DND-41 (cell line): ENCODE measurements at regions not wholly inside any gene's neighbourhood (a gene's known extent, or its start where the extent isn't known, plus 50 kb on each side); places are given as distances from the start of the nearest gene placed in this dataset.

Experiments used
- ATAC-seq: fragments of 200-7000 bp; cut with Tn5 transposase; 3 replicates; pipeline ENCODE4 v1.9.1; 2021; ENCODE audit warnings: low read depth; ENCODE audit not compliant: insufficient read depth
- DNase-seq: peaks from one replicate; pipeline ENCODE4 v3.0.0-alpha.2; 2020
- H2AFZ ChIP-seq: 2 replicates; pipeline ENCODE4 v1.6.0; 2012; ENCODE audit warnings: low read depth, low read length
- H3K27ac ChIP-seq: 2 replicates; pipeline ENCODE4 v1.5.1; 2012; ENCODE audit warnings: low read length, inconsistent platforms
- H3K27me3 ChIP-seq: fragments of 200-600 bp; sonication (generic); 2 replicates; pipeline ENCODE4 v1.6.0; 2012; ENCODE audit warnings: low read length, mild to moderate bottlenecking, inconsistent platforms; ENCODE audit not compliant: insufficient read depth, poor library complexity
- H3K36me3 ChIP-seq: 2 replicates; pipeline ENCODE4 v1.5.1; 2012; ENCODE audit warnings: low read length, inconsistent platforms; ENCODE audit not compliant: insufficient read depth
- H3K4me1 ChIP-seq: 2 replicates; pipeline ENCODE4 v1.5.1; 2012; ENCODE audit warnings: mild to moderate bottlenecking, low read length; ENCODE audit not compliant: insufficient read depth
- H3K4me2 ChIP-seq: 2 replicates; pipeline ENCODE4 v1.6.0; 2012; ENCODE audit warnings: mild to moderate bottlenecking, moderate library complexity, low read length, inconsistent platforms; ENCODE audit not compliant: insufficient read depth
- H3K4me3 ChIP-seq, 2 experiments: fragments of 200-600 bp in 1 of 2; shearing (Covaris generic) in 1 of 2; 2 replicates each; pipeline ENCODE4 v1.5.1; 2012 to 2016; ENCODE audit warnings: inconsistent platforms in 2 of 2, low read length in 2 of 2, mild to moderate bottlenecking in 2 of 2, low read depth in 1 of 2, moderate library complexity in 1 of 2
- H3K79me2 ChIP-seq: 2 replicates; pipeline ENCODE4 v1.6.0; 2012; ENCODE audit warnings: low read length, inconsistent platforms; ENCODE audit not compliant: insufficient read depth
- H3K9ac ChIP-seq: 2 replicates; pipeline ENCODE4 v1.6.0; 2012; ENCODE audit warnings: low read depth, mild to moderate bottlenecking, inconsistent platforms, low read length, moderate library complexity
- H3K9me3 ChIP-seq: 2 replicates; pipeline ENCODE4 v1.5.1; 2012; ENCODE audit warnings: low read length, moderate library complexity, mild to moderate bottlenecking, inconsistent platforms; ENCODE audit not compliant: insufficient read depth, severe bottlenecking
- H4K20me1 ChIP-seq: 2 replicates; pipeline ENCODE4 v1.6.0; 2012; ENCODE audit warnings: low read length; ENCODE audit not compliant: insufficient read depth
- CTCF ChIP-seq: IDR thresholded peaks from 2 replicates; pipeline ENCODE4 v1.5.1; 2012; ENCODE audit warnings: borderline replicate concordance, low read length, moderate library complexity, mild to moderate bottlenecking; ENCODE audit not compliant: poor library complexity, severe bottlenecking; ENCODE audit errors: extremely low read depth
- EZH2 ChIP-seq: IDR thresholded peaks from 3 replicates; pipeline ENCODE4 v1.6.1; 2012; ENCODE audit warnings: borderline replicate concordance, low read depth, mild to moderate bottlenecking, moderate library complexity, low read length, inconsistent platforms; ENCODE audit not compliant: severe bottlenecking

- ATAC-seq (no peak), DNase-seq (no peak)
- Histone ChIP-seq H4K20me1 (no peaks in the 10 kb centered on the region), H3K9me3 (no peaks in the 10 kb centered on the region), H3K4me3 (no peak overlapping the region), H2AFZ (no peak overlapping the region), H3K79me2 (no peaks in the 10 kb centered on the region), H3K27ac (no peak overlapping the region), H3K4me2 (no peak overlapping the region), H3K27me3 (peaks cover 4% of the 10 kb centered on the region), H3K9ac (no peak overlapping the region), H3K4me1 (no peaks in the 10 kb centered on the region), H3K36me3 (no peaks in the 10 kb centered on the region)
- no peak for TF ChIP-seq CTCF
- TF ChIP-seq EZH2 = no peak
Measured at GRCh38 chr12:125288931-125289928, 224.0 kb downstream of the AACS start.

DNA sequence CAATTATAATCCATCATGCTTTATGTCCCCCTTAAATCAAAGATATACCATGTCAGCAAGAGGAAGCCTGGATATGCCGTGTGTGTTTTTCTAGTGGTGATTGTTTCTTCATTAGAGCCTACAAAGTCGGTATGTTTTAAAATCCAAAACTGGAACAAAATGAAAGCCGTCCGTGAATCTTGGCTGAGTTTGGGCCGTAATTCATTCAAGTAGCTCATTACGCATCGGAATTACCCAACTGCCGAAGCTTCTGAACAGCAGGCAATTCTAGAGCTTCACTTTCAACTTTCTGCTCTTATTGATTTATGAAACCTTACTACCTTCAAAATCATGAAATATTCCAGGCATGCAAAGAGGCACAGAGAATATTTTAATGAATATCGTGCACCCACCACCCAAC, 224.7 kb downstream of the AACS start:
- Histone ChIP-seq H4K20me1 (no peaks in the 10 kb centered on the region), H3K4me2 (no peak overlapping the region), H3K27me3 (peaks cover 4% of the 10 kb centered on the region), H2AFZ (no peak overlapping the region), H3K79me2 (no peaks in the 10 kb centered on the region), H3K9ac (no peak overlapping the region), H3K4me3 (no peak overlapping the region), H3K27ac (no peak overlapping the region), H3K4me1 (no peaks in the 10 kb centered on the region), H3K36me3 (no peaks in the 10 kb centered on the region), H3K9me3 (no peaks in the 10 kb centered on the region)
- no peak for TF ChIP-seq EZH2
- ATAC-seq = no peak
- DNase-seq = no peak

- Histone ChIP-seq H3K4me2 (no peak overlapping the region), H3K9ac (no peak overlapping the region), H3K4me1 (no peaks in the 10 kb centered on the region), H3K79me2 (no peaks in the 10 kb centered on the region), H3K27ac (no peak overlapping the region), H3K36me3 (no peaks in the 10 kb centered on the region), H4K20me1 (no peaks in the 10 kb centered on the region), H3K27me3 (peaks cover 4% of the 10 kb centered on the region), H2AFZ (no peak overlapping the region), H3K4me3 (no peak overlapping the region), H3K9me3 (no peaks in the 10 kb centered on the region)
- no peak for TF ChIP-seq CTCF
- no peak for TF ChIP-seq EZH2
- ATAC-seq (no peak), DNase-seq (no peak)
Measured at GRCh38 chr12:125292700-125293099, 227.5 kb downstream of the AACS start.

DNA sequence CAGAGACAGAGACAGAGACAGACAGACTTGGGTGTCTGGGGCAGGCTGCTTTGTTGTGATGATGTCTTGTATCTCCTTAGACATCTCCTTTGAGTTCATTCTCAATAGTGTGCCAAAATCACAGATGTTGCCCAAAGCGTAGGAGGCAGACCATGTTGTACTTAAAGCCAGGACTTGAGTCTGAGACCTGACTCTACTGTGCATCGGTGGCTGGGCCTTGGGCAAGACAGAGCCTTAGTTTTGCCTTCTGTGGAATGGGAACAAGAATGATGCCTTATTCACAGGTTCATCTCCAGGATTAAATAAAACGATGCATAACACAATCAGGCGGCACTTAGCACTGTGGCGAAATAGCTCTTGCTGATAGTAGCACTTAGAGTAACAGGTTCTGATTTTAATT, 230.3 kb downstream of the AACS start:
- ATAC-seq (no peak), DNase-seq (no peak)

More for the DNA sequence above, 230.3 kb downstream of the AACS start:
- Histone ChIP-seq H3K79me2 (no peaks in the 10 kb centered on the region), H3K4me2 (no peak overlapping the region), H3K4me1 (no peaks in the 10 kb centered on the region), H4K20me1 (no peaks in the 10 kb centered on the region), H3K27ac (no peak overlapping the region), H2AFZ (no peak overlapping the region), H3K27me3 (no peaks in the 10 kb centered on the region), H3K9ac (no peak overlapping the region), H3K4me3 (no peak overlapping the region), H3K36me3 (no peaks in the 10 kb centered on the region), H3K9me3 (no peaks in the 10 kb centered on the region)
- TF ChIP-seq EZH2 (no peak), CTCF (no peak)
